Prostate gland (tissue), 2 donors: ENCODE measurements at regions not wholly inside any gene's neighbourhood (a gene's known extent, or its start where the extent isn't known, plus 50 kb on each side); places are given as distances from the start of the nearest gene placed in this dataset.

ENCODE experiments used
- DNase-seq: peaks from one replicate; pipeline ENCODE4 v3.0.0-alpha.2; 2019; ENCODE audit warnings: low spot score
- H3K27ac ChIP-seq, 2 donors: fragments of 200-600 bp; sonication (generic); 2 replicates each; pipeline ENCODE4 v1.5.1; 2017 to 2019
- H3K27me3 ChIP-seq: fragments of 200-600 bp; sonication (generic); replicated peaks from 2 replicates; pipeline ENCODE4 v1.5.1; 2019; ENCODE audit not compliant: insufficient read depth
- H3K36me3 ChIP-seq, 2 donors: fragments of 200-600 bp; sonication (generic); 1 replicate in 1 of 2; 2 replicates in 1 of 2; pipeline versions ENCODE4 v1.5.1 to v1.8.1; 2017 to 2019
- H3K4me1 ChIP-seq: fragments of 200-600 bp; sonication (generic); replicated peaks from 2 replicates; pipeline ENCODE4 v1.5.1; 2019
- H3K4me3 ChIP-seq, 2 donors: fragments of 200-600 bp; sonication (generic); 2 replicates each; pipeline ENCODE4 v1.5.1; 2017 to 2019
- H3K9me3 ChIP-seq: fragments of 200-600 bp; sonication (generic); 2 replicates; pipeline ENCODE4 v1.5.1; 2017
- POLR2A ChIP-seq: fragments of 450-650 bp; IDR thresholded peaks from one replicate; pipeline ENCODE4 v1.6.1; 2016; ENCODE audit warnings: antibody characterized with exemption, mild to moderate bottlenecking
- POLR2AphosphoS5 ChIP-seq: sonication (generic); formaldehyde crosslinking; IDR thresholded peaks from one replicate; pipeline ENCODE4 v1.6.1; 2017; ENCODE audit warnings: antibody characterized with exemption
- WGBS: methylation state at CpG from one replicate; pipeline ENCODE4 v1.1.5; 2018; 5-methylcytosine and 5-hydroxymethylcytosine counted together
- intact Hi-C: fragments of 100-400 bp; cut with DNase I; formaldehyde crosslinking; loops from one replicate; pipeline ENCODE4 v1.14.2; 2022
- TF ChIP-seq, protein P1 (sequence below), 4 experiments: fragments of 200-600 bp in 2 of 4; fragments of 450-650 bp in 2 of 4; sonication (generic) in 2 of 4; IDR thresholded peaks; 1 replicate in 3 of 4; 2 replicates in 1 of 4; pipeline ENCODE4 v1.5.1; 2016 to 2019; ENCODE audit warnings: antibody characterized with exemption in 4 of 4, mild to moderate bottlenecking in 2 of 4, moderate library complexity in 2 of 4

DNA sequence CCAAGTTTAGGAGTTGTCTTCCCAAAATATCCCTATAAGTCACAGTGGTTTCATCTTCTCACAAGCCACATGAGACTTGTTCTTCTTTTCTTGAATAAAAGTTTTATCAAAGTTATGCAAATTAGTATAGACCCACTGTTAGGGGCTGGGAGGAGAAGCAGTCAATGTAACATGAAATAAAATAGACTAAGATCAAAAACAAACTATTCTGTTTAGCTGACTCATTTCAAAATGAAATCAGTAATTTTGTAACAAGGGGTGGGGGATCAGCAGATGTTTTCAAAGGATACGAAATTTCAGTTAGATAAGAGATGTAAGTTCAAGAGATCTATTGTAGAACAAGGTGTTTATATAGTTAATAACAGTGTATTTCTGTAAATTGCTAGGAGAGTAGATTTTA, 339.6 kb upstream of the PRDM1 start:
- Histone ChIP-seq H3K4me1 (no peaks in the 10 kb centered on the region), H3K4me3 (no peak overlapping the region), H3K27me3 (no peaks in the 10 kb centered on the region), H3K27ac (no peak overlapping the region), H3K9me3 (no peaks in the 10 kb centered on the region), H3K36me3 (no peaks in the 10 kb centered on the region)
- intact Hi-C loops, result no loop called here
- TF ChIP-seq POLR2AphosphoS5 (no peak), POLR2A (no peak)
- TF ChIP-seq, protein P1, sequence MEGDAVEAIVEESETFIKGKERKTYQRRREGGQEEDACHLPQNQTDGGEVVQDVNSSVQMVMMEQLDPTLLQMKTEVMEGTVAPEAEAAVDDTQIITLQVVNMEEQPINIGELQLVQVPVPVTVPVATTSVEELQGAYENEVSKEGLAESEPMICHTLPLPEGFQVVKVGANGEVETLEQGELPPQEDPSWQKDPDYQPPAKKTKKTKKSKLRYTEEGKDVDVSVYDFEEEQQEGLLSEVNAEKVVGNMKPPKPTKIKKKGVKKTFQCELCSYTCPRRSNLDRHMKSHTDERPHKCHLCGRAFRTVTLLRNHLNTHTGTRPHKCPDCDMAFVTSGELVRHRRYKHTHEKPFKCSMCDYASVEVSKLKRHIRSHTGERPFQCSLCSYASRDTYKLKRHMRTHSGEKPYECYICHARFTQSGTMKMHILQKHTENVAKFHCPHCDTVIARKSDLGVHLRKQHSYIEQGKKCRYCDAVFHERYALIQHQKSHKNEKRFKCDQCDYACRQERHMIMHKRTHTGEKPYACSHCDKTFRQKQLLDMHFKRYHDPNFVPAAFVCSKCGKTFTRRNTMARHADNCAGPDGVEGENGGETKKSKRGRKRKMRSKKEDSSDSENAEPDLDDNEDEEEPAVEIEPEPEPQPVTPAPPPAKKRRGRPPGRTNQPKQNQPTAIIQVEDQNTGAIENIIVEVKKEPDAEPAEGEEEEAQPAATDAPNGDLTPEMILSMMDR (IDR thresholded peaks at IDR 0.05), result no peak
- WGBS, result 63% methylated on average over 1 of the region's 1 CpG
- DNase-seq, result no peak

DNA sequence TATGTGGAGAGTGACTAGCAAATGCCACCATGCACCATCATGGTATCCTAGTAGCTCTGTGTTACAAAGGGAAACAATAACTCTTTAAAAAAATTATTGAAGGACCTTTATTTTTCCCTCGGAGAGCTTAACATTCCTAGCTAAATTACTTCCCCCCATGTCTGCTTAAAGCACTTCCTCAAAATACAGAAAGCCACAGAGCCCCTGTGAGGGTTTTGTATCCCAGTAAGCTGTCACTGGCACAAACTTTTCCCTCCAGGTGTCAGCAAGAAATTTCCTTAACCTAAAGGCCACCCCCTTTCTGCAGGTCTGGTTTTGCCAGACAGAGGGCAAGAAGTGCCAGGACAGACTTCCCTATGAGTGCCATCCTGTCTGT, 340.0 kb upstream of the PRDM1 start:
- no peak for DNase-seq
- Histone ChIP-seq H3K27me3 (no peaks in the 10 kb centered on the region), H3K4me1 (no peaks in the 10 kb centered on the region), H3K27ac (no peak overlapping the region), H3K4me3 (no peak overlapping the region), H3K9me3 (no peaks in the 10 kb centered on the region), H3K36me3 (no peaks in the 10 kb centered on the region)
- intact Hi-C loops, result no loop called here
- TF ChIP-seq, protein P1 (IDR thresholded peaks at IDR 0.05), result no peak
- TF ChIP-seq POLR2A (no peak), POLR2AphosphoS5 (no peak)
- 28% methylated on average over 1 of the region's 1 CpG for WGBS

DNA sequence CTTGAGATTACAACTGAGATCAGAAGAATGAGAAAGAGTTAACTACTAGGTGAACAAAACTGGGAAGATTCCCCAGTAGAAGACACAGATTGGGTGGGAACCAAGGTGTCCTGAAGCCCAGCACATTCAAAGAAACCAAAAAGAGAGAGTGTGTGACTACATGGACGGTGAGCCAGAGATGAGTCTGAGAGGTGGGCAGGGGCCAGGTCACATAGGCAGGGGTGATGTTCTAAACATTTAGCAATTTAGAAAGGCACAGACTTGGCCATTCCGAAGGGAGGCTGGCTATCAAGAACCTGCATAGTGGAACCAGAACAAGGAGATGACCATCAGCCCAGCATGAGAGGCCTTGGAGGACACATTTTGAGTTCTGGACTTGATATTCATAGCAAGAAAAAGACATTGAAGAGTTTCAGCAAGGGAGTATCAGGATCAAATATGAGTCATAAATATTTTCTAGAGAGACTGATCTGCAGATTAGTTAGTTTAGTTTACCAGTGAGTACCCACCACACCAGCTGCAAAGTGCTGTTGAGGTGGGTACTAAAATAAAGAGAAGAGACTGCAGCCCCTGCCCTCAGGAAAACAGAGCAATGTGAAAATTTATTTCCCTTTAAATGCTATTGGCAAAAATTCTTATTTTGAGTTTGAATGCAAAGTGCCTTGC, 340.5 kb upstream of the PRDM1 start:
- Histone ChIP-seq H3K27me3 (no peaks in the 10 kb centered on the region), H3K4me3 (no peak overlapping the region), H3K4me1 (no peaks in the 10 kb centered on the region), H3K36me3 (no peaks in the 10 kb centered on the region), H3K9me3 (no peaks in the 10 kb centered on the region), H3K27ac (no peak overlapping the region)
- no peak for DNase-seq
- TF ChIP-seq, protein P1 (IDR thresholded peaks at IDR 0.05), result no peak
- no peak for TF ChIP-seq POLR2AphosphoS5
- no peak for TF ChIP-seq POLR2A
- 94% methylated on average over 2 of the region's 2 CpGs for WGBS
- intact Hi-C loops, result no loop called here

DNA sequence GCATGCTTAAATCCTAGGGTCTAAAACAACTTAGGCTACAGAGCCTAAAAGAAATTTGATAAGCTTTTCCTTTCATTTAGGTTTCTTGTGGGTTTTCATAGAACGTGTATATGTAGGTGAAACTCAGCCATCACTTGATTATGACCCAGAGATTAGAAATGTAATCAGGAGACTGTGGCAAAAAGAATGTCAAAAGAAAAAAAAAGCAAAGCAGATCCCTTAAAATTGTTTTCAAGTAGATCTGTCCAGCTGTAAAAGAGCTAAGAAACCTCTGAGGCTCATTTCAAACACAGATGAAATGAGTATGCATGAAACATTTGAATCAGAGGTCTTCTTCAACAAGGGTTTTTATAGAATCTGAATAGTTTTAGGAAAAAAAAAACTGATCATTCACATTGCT, 341.3 kb upstream of the PRDM1 start:
- no peak for DNase-seq
- TF ChIP-seq POLR2AphosphoS5 (no peak), POLR2A (no peak)
- TF ChIP-seq, protein P1 (IDR thresholded peaks at IDR 0.05), result no peak
- 79% methylated on average over 1 of the region's 1 CpG for WGBS
- intact Hi-C loops, result no loop called here
- Histone ChIP-seq H3K27me3 (no peaks in the 10 kb centered on the region), H3K9me3 (no peaks in the 10 kb centered on the region), H3K27ac (no peak overlapping the region), H3K4me3 (no peak overlapping the region), H3K36me3 (no peaks in the 10 kb centered on the region), H3K4me1 (no peaks in the 10 kb centered on the region)

DNA sequence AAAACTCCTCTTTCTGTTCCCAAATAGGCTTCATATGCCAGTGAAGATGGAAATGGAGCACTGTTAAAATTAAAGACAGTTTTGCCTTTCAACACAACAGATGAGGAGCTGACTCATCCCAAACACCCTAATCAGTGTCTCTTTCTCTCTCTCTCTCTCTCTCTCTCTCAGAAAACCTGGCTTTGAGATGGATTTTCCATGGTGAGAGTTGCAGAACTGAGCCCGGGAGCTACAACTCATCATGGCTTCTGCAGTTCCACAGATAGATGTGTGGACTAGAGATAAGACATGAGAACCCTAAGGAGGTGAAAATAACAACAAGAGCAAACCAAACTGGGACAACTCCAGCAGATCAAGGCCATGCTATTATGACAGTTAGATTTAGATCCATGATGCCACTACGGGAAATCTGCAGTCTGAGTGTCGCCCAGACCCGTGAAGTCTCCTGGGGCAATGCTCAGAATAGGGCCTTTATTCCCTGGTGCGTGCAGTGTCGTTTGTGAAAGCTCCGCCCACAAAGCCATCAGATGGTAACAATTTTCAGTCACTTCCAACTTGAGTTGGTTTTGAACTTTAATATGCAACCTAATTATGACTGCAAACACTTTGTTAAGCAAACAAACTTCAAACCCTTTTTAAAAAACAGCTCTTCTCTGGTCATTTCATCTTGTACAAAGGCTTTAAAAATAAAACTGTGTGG, 338.2 kb upstream of the PREP start:
- no peaks in the 10 kb centered on the region for H3K36me3 ChIP-seq
- TF ChIP-seq, protein P1 (IDR thresholded peaks at IDR 0.05), result no peak
- TF ChIP-seq POLR2A (no peak), POLR2AphosphoS5 (no peak)
- no peak overlapping the region for H3K4me3 ChIP-seq
- H3K27me3 ChIP-seq, result no peaks in the 10 kb centered on the region
- 71% methylated on average over 7 of the region's 7 CpGs for WGBS
- no peak for DNase-seq
- H3K9me3 ChIP-seq, result no peaks in the 10 kb centered on the region
- intact Hi-C loops, result no loop called here
- H3K27ac ChIP-seq, result no peak overlapping the region
- H3K4me1 ChIP-seq, result no peaks in the 10 kb centered on the region
